Activated CD8-positive, alpha-beta memory T cell treated with anti-CD3 and anti-CD28 coated beads for 1 hour (primary cell): ENCODE measurements at regions not wholly inside any gene's neighbourhood (a gene's known extent, or its start where the extent isn't known, plus 50 kb on each side); places are given as distances from the start of the nearest gene placed in this dataset.
A peak's percentile ranks its signal among the peaks of the same experiment; 100 is the strongest.

Experiments
- DNase-seq, 2 donors: peaks; one replicate each; pipeline ENCODE4 v3.0.0-alpha.2; 2020; ENCODE audit warnings: low read depth in 1 of 2; ENCODE audit errors: extremely low read depth in 1 of 2

- DNase-seq = no peak
Observed at GRCh38 chr1:184919892-184920291, 54.4 kb downstream of the NIBAN1 start.

DNA sequence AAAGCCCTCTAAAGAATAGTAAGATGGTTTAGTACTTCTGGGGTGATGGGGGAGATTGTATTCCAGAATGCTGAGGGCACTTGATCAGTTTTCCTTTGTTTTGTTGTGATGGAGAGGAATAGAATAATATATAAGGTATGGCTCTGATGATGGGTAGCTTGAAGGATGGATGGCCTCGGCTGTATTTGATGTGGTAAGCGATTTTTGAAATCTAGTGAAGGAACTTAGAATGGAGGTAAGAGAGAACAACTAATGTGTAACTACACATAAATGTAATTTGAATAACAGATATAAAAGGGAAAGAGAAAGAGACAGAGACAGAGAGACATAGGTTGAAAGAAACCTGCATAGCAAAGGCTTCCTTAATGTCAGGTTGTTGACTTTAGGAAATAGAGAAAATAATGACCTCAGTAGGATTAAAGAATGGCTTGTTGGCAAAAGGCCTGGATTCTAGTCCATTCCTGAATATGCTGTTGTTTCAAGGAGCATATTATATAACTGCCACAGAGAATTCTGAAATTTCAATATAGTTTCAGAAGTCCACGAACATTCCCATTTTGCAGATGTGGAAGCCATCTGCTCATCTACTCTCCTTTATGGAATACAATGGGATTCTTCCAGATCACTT, 58.7 kb downstream of the NIBAN1 start:
- no peak for DNase-seq

GRCh38 chr1:184914149-184914548, 60.2 kb downstream of the NIBAN1 start:
- DNase-seq = no peak

DNA sequence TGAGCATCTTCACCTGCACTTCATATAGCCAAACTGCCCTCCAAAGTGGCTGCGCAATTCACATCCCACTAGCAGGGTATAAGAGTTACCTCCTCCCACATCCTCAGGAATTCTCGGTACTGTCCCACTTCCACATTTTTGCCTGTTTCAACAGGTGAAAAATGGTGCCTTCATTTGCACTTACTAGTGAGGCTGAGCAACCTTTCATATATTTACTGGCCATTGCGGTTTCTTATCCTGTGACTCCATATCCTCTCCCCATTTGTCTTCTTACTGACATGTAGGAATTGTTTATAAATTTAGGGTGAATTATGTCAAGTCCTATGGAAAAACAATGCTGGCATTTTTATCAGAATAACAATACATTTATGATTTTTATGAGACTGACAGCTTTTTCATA, 61.9 kb downstream of the NIBAN1 start:
- no peak for DNase-seq

- no peak for DNase-seq
Observed at GRCh38 chr1:184911830-184912229, 62.5 kb downstream of the NIBAN1 start.

DNA sequence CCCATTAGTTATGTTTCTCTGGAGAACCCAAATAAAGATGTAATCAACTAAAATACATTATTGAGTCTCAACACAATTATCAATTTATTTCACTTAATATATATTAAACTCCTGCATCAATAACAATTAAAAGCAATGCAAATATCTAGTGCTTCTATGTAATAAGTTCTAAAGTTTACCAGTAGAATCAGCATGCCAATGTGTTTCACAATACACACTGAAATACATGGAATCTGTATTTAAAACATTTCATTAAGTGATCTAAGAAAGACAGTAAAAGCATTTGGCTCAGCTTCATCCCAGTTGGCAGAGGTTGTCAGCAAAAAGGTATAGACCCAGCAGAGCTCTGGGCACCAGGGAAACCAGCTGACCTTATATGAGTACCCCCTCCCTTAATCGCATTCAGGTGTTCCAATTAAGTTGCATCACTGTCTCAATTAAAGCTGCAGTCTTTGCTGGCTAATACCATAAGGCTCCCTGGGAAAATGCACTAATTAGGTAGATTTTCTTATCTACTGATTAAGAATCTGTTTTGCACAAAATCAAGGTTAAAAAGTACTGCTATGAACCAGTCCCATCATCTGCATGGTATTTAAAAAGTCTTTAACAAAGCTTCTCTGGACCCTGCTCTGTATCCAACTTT, 63.1 kb downstream of the NIBAN1 start:
- no peak for DNase-seq

DNA sequence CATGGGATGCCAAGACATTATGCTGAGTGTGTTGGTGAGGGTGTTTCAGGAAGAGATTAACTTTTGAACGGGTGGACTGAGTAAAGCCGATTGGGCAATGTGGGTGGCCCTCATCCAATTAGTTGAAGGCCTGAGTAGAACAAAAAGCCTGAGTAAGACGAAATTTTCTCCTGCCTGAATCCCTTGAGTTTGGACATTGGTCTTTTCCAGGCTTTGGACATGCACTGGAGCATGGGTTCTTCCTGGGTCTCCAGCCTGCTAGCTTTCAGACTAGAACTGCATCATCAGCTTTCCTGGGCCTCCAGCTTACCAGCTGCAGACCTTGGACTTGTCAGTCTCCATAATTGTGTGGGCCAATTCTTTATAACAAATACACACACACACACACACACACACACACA, 63.6 kb downstream of the NIBAN1 start:
- DNase-seq = no peak

DNA sequence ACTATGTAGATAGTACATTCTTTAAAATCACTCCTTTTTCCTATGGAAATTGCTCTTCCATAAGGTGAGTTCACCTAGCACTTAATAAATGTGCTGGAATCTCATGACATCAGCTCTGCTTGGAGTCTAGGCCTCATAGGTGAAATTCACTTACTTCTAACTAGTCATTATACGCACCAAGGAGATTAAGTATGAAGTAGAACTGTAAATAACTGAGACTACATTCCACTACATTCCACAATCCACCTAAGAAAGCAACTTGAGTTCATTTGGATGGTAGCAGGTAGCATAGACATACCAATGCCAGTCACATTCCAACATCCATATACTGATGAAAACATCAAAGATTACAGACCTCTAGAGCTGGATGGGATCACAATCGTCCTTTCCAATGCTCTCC, 64.3 kb downstream of the NIBAN1 start:
- no peak for DNase-seq

DNA sequence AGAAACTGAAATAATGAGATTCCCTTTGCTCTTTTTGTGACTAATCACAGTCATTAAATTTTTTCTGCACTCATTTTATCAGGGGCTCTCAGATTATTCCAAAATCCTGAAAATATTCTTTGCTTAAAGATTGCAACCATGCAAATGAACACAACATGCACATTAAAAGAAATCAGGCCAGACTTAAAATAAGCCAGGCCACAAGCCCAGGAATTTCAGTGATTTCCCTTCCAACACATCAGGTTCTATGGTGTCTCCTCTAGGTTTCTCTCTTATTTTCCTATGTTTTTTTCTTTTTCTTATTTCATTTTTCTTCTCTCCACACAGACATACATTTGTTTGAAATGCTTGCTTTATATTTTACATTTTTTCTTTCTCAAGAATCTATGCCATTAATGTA, 65.3 kb downstream of the NIBAN1 start:
- DNase-seq = no peak

DNA sequence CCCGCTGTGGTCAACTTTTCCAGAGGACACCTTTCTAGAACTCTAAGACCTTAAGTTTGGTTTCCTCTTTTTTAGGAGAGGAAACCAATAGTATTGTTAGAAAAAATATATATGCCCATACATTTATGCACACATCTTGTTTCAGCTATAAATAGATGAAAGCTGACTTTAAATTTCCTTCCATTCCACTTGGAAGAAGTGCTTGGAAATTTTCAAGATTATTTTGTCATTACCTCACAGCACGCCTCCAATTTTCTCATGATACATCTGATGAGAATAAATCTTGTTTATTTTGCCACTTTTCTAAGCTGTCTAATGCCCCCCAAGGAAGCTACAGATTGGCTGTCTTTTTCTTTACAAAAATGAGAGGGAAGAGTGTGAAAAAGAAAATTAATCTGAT, 65.8 kb downstream of the NIBAN1 start:
- no peak for DNase-seq

GRCh38 chr1:184907500-184907899, 66.8 kb downstream of the NIBAN1 start:
- DNase-seq = no peak

DNA sequence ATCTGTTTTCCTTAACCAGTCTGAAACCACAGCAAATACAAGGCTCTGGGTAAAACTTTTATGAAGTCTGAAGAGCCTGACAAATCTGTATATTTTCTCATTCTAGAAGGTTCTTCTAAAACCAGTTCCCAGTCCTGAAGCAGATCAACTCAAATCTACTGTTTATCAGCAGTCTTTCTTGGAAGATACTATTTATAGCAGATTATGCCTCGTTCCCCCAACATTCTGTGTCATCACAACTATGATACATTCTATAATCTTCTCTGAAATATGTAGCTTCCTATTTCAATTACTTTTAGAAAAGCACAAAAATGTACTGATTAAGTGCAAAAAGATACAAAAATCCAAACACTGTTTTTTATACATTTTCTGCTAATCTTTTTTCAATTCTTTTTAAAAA, 67.5 kb downstream of the NIBAN1 start:
- DNase-seq = no peak

- DNase-seq = no peak
Observed at GRCh38 chr1:184905601-184906322, 68.5 kb downstream of the NIBAN1 start.

DNA sequence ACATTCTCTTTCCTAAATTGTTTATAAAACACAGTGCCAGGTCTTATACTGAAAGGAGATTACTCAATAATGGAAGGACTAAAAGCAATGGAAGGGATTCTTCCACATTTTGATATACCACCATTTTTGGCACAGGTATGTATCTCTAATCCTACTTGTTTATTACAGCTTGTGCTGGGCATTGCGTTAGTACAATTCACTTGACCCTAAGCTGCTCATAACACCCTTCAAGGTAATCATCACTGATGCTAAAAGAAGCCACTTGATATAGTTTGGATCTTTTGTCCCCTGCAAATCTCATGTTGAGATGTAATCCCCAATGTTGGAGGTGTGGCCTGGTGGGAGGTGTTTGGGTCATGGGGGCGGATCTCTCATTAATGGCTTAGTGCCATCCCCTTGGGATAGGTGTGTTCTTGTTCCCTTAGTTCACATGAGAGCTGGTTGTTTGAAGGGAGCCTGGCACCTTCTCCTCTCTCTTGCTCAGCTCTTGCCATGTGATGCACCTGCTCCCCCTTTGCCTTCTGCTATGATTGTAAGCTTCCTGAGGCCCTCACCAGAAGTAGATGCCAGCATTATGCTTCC, 71.1 kb downstream of the NIBAN1 start:
- DNase-seq = no peak

DNA sequence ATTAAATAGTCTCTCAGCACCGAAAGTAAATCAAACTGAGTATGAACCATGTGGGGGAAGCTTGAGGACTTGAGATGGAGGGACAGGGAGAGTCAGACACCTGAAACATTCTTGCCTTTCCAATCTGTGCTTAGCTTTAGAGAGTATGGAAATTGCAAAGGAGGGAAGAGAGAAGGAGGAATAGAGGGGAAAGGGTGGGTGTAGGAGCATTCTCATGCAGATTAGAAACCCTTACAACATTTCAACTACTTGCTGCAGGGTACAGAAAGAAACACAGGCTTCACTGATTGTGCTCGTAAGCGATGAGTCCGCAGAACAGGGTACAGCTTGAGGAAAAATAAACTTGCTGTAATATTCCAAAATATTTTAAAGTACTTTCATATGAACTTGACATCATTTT, 73.8 kb downstream of the NIBAN1 start:
- DNase-seq = no peak

GRCh38 chr1:184896000-184896399, 78.3 kb downstream of the NIBAN1 start:
- DNase-seq = no peak

DNA sequence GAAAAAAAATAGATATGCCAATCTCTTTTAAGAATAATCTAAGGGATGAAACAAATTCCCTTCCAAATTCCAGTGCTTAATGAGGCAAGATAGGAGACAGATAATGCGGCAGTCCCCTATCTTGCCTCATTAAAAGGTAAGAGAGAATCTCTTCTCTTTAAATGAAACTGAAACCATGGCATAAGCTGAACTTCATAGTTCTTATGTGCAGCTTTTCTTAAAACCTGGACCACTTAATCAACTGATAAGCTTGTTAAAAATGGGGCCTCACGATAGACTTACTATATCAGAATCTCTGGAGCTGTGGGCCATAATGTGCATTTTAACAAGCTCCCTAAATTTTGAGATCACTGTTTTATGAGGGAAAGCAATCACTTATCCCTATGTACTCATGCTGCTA, 79.2 kb downstream of the NIBAN1 start:
- DNase-seq = no peak

GRCh38 chr1:184893695-184894094, 80.6 kb downstream of the NIBAN1 start:
- DNase-seq = no peak

DNA sequence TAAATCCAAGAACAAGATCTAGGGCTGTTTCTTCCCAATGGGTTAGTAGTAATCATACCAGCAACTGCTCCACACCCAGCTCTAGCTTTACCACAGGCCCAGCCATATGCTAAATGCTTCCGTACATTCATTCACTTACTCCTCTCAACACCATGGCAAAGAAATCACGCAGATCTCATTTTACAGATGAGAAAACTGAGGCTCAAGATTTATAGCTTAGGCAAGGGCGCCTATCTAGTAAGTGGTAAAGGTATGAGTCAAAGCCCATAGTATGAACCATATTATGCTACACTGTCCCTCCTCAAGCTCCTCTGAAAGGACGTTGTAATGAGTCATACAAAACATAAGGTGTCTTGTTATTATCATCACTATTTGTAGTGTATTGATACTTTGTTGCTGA, 82.2 kb downstream of the NIBAN1 start:
- DNase-seq = no peak

DNA sequence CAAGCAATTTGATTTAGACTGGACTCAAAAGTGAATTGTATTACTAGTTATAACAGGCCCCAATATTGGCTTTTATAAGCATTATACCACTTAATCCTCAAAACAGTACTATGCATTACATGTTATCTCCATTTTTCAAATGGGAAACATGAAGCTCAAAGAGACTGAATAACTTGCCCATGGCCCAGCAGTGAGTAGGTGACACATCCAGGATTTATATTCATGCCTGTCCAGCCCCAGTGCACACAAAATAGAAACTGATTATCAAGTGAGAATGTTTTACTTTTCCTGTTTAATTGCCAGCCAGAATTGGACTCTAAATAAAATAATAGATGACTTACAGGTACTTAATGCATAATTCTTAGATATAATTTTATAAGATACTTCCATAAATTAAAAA, 82.9 kb downstream of the NIBAN1 start:
- no peak for DNase-seq

DNA sequence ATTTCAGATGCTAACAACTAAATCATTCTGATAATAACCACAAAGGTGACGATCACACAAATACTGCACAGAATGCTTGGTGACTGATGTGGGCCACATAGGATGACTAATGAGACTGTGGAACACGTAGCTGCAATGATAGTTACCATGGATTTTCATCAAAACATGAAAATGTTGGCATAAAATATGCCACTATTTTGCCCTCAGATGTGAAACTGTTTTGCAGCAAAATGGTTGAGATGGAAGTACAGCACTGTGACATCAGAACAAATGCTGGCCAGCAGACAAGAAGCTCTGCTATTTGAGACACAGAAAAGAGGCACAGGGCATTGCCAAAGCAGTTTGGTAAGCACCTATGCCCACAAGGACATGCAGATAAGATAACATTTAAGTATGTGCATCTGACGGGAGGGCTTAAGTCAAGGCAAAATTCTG, 83.8 kb downstream of the NIBAN1 start:
- peak in 1 of 2 donors; percentile 10 for DNase-seq

DNA sequence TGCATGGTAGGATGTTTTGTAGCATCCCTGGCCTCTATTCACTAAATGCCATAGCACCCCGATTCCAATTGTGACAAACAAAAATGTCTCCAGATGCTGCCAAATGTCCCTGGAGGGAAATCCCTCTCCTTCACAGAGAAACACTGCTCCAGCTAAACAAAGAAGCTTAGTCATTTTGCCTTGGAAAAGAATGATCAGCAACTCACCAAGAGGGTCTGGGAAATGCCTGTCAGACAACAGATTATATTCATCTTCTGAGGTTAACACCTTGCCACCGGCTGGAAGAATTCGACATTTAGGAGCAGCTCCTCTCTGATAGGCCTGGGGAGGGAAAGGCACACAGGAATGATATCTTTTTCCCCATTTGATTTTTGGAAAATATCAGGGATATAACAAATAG, 84.4 kb downstream of the NIBAN1 start:
- no peak for DNase-seq
